Cardiac fibroblast (primary cell): ENCODE measurements at regions not wholly inside any gene's neighbourhood (a gene's known extent, or its start where the extent isn't known, plus 50 kb on each side); places are given as distances from the start of the nearest gene placed in this dataset.

ENCODE experiments used
- DNase-seq, 2 donors: peaks; one replicate each; pipeline versions ENCODE4 v3.0.0 to v3.0.0-alpha.2; 2010; ENCODE audit warnings: low read depth in 2 of 2
- H3K4me3 ChIP-seq, 2 donors: replicated peaks in 1 of 2; 1 replicate in 1 of 2; 2 replicates in 1 of 2; pipeline ENCODE4 v1.5.1; 2011; ENCODE audit warnings: low read depth in 2 of 2, low read length in 2 of 2, mild to moderate bottlenecking in 2 of 2, moderate library complexity in 1 of 2
- TF ChIP-seq, protein P1 (sequence below): IDR thresholded peaks from one replicate; pipeline ENCODE4 v1.5.1; 2011; ENCODE audit warnings: low read depth, mild to moderate bottlenecking, low read length, inconsistent platforms

DNA sequence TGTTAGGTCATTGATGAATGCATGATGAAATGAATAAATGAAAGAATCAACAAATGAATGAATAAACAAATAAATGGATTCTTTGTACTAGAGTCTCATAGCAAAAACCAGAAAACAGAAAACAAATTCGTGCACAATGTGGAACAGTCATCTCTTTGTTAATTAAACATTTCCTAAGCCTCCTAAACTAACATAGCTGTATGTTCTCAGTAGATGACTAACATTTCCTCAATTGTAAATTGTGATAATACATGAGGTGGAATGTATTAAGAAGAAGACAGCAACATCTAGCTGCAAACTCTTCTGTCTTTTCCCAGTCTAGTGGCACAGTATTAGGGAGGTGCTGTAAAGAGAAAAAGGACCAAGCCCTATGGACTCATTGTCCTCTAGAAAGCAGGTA, 1021.0 kb downstream of the MCTP2 start:
- TF ChIP-seq, protein P1, sequence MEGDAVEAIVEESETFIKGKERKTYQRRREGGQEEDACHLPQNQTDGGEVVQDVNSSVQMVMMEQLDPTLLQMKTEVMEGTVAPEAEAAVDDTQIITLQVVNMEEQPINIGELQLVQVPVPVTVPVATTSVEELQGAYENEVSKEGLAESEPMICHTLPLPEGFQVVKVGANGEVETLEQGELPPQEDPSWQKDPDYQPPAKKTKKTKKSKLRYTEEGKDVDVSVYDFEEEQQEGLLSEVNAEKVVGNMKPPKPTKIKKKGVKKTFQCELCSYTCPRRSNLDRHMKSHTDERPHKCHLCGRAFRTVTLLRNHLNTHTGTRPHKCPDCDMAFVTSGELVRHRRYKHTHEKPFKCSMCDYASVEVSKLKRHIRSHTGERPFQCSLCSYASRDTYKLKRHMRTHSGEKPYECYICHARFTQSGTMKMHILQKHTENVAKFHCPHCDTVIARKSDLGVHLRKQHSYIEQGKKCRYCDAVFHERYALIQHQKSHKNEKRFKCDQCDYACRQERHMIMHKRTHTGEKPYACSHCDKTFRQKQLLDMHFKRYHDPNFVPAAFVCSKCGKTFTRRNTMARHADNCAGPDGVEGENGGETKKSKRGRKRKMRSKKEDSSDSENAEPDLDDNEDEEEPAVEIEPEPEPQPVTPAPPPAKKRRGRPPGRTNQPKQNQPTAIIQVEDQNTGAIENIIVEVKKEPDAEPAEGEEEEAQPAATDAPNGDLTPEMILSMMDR, result no peak
- DNase-seq, result peak; percentile 29 to 40
- no peak overlapping the region for H3K4me3 ChIP-seq

DNA sequence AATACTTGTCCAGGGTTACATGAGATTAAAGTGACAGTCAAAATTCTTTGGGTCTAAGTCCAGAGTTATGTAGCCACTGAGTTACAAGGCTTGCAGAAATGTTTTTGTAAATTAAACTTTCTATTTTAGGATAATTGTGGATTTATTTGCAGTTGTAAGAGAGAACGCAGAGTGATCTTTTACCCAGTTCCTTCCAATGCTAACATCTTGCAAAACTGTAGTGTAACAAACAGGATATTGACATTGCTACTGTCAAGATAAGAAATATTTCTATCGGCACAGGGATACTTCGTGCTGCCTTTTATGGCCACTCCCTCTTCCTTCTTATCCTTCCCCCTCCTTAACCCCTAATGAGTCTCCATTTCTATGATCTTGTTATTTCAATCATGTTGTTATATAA, 1022.9 kb downstream of the MCTP2 start:
- peak in 1 of 2 donors; percentile 37 for DNase-seq
- TF ChIP-seq, protein P1, result no peak

DNA sequence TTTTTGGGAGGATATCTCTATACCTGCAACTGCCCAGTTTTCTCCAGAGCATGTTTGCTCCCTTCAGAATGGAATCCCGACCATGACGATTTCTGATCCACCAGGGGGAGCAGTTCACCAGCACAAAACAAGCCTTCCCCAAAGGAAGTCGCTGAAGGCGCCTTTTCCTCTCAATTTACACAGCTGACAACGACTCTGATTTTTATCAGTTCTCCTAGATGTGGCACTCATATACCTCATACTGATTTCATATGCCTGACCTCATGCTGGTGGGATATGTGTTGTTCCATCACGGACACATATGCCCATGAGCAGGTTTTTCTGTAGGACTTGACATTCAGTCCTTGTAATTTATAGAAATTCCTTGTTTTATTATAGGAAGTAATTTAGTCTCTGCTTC, 1028.2 kb downstream of the MCTP2 start:
- DNase-seq, result peak; percentile 90

More for the DNA sequence above, 1022.9 kb downstream of the MCTP2 start:
- H3K4me3 ChIP-seq, result no peak overlapping the region

DNA sequence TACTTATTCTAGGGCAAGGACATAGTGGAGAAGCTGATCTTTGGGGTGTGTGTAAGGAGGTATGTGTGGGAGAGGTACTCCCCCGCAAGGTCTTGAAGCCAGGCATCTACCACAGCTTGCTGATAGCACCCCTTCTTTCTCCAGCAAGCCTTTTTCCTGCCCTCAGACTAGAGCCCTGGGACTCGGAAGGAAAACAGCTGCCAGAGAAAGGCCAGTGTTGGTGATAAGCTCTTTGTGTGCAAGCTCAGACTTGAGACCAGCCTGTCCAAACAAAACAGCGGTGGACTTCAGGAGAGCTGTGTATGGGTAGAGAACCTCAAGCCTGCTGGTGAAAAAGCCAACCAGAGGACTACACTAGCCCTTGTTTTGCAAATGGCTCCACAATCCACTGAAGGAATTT, 1028.6 kb downstream of the MCTP2 start:
- TF ChIP-seq, protein P1, result no peak
- DNase-seq, result peak in 1 of 2 donors; percentile 84
- H3K4me3 ChIP-seq, result no peak overlapping the region

More for the DNA sequence above, 1028.2 kb downstream of the MCTP2 start:
- H3K4me3 ChIP-seq, result no peak overlapping the region
- TF ChIP-seq, protein P1, result peak; percentile 72

DNA sequence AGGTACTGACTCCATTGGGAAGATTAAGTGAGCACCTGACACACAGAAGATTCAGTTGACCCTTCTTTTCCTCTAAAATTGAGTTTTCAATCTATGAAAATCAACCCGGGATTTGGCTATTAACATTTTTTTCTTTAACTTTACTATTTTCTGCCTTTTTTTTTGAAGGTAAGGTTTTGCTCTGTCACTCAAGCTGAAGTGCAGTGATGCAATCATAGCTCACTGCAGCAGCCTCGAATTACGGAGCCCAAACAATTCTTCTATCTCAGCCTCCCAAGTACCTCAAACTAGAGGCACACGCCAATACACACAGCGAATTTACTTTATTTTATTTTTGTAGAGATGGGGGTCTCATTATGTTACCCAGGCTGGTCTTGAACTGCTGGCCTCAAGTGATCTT, 1029.5 kb downstream of the MCTP2 start:
- TF ChIP-seq, protein P1, result no peak
- no peak overlapping the region for H3K4me3 ChIP-seq
- no peak for DNase-seq

DNA sequence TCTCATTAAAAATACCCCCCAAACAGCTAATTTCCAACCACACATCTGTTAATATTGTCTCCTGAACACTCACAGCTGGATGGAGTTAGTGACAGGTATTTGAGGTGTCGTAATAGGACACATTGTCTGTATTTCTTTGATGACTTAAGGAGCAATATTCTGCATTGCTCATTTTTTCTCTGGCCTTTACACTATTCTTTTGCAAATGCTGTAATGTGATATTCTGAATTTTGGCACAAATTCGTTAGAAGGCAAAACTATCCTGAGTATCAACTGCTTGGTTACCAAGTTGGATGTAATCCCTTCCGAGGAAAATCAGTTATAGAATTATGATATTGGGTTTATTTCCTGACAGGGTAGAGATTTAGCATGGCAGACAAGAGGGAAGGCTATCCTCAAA, 1030.2 kb downstream of the MCTP2 start:
- no peak overlapping the region for H3K4me3 ChIP-seq
- DNase-seq, result peak; percentile 34 to 37
- TF ChIP-seq, protein P1, result no peak

DNA sequence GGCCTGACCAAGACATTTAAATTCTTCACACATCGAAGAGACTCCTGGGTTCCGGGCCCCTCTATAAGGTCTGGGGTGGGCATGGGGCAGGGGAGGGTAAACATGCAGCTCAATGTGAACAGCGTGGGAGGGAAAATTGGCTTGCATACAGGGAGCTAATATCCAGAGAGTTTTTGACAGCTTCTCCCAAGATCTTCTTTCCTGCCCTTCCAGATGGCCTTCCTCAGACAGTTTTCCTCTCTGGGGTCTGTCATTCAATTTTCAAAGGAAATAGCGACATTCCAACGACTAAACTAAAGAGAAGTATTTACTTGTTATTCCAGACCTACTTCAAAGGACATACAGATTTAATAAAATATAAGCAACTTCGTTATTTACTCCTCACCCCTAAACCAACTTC, 1030.6 kb downstream of the MCTP2 start:
- TF ChIP-seq, protein P1, result no peak
- H3K4me3 ChIP-seq, result no peak overlapping the region
- DNase-seq, result no peak
